PC-9 (cell line): ENCODE measurements at regions not wholly inside any gene's neighbourhood (a gene's known extent, or its start where the extent isn't known, plus 50 kb on each side); places are given as distances from the start of the nearest gene placed in this dataset.

Experiments used
- BruUV-seq: library from RNA; stranded (reverse); fragments of 400-500 nt; replicated peaks from 2 replicates; lab custom pipeline; 2021; lab: Mats Ljungman, UMichigan
- CTCF ChIA-PET: fragments of 300-600 bp; sonication (Branson Sonifier 250); formaldehyde crosslinking; loops from one replicate; lab custom pipeline; 2022; ENCODE audit warnings: antibody characterized with exemption; lab: Charles Lee
- POLR2A ChIA-PET: fragments of 300-600 bp; sonication (Branson Sonifier 250); formaldehyde crosslinking; loops from one replicate; lab custom pipeline; 2022; ENCODE audit warnings: antibody characterized with exemption; ENCODE audit not compliant: unreplicated experiment; lab: Charles Lee
- DNase-seq, 2 experiments: peaks; one replicate each; pipeline versions ENCODE4 v3.0.0 to v3.0.0-alpha.2; 2015 to 2022; ENCODE audit warnings: mixed read lengths in 1 of 2
- H2AFZ ChIP-seq: fragments of 200-600 bp; sonication (generic); 2 replicates; pipeline ENCODE4 v1.8.1; 2017; ENCODE audit warnings: antibody characterized with exemption
- H3F3A ChIP-seq: fragments of 200-600 bp; sonication (generic); 2 replicates; pipeline ENCODE4 v1.8.1; 2017; ENCODE audit warnings: antibody characterized with exemption, mild to moderate bottlenecking, low read depth; ENCODE audit not compliant: insufficient read depth
- H3K27ac ChIP-seq: fragments of 200-600 bp; sonication (generic); 2 replicates; pipeline ENCODE4 v1.6.1; 2016; ENCODE audit warnings: mixed run types
- H3K27me3 ChIP-seq: fragments of 200-600 bp; sonication (generic); 2 replicates; pipeline ENCODE4 v1.6.1; 2016; ENCODE audit warnings: low read depth, mixed run types; ENCODE audit not compliant: insufficient read depth
- H3K36me3 ChIP-seq: fragments of 200-600 bp; sonication (generic); 2 replicates; pipeline ENCODE4 v1.6.1; 2016; ENCODE audit warnings: low read depth, mixed run types
- H3K4me1 ChIP-seq: fragments of 200-600 bp; sonication (generic); replicated peaks from 2 replicates; pipeline ENCODE4 v1.6.1; 2016; ENCODE audit warnings: mixed run types; ENCODE audit not compliant: insufficient read depth
- H3K4me2 ChIP-seq: fragments of 200-600 bp; sonication (generic); 2 replicates; pipeline ENCODE4 v1.6.1; 2017; ENCODE audit warnings: mixed run types
- H3K4me3 ChIP-seq: fragments of 200-600 bp; sonication (generic); 2 replicates; pipeline ENCODE4 v1.6.1; 2016; ENCODE audit warnings: mixed run types
- H3K79me2 ChIP-seq: fragments of 200-600 bp; sonication (generic); 2 replicates; pipeline ENCODE4 v1.6.1; 2017; ENCODE audit warnings: low read depth, mixed run types
- H3K9me2 ChIP-seq: fragments of 200-600 bp; sonication (generic); 2 replicates; pipeline ENCODE4 v1.8.1; 2017; ENCODE audit warnings: mild to moderate bottlenecking; ENCODE audit not compliant: insufficient read depth
- H3K9me3 ChIP-seq: fragments of 200-600 bp; sonication (generic); 2 replicates; pipeline ENCODE4 v1.8.1; 2016; ENCODE audit warnings: low read depth; ENCODE audit not compliant: insufficient read depth
- H4K20me1 ChIP-seq: fragments of 200-600 bp; sonication (generic); 2 replicates; pipeline ENCODE4 v1.8.1; 2017; ENCODE audit not compliant: insufficient read depth
- CTCF ChIP-seq: fragments of 200-600 bp; sonication (generic); conservative IDR thresholded peaks from 2 replicates; pipeline ENCODE4 v1.6.1; 2017; ENCODE audit warnings: mixed run types, antibody characterized with exemption, mild to moderate bottlenecking, moderate library complexity
- EZH2 ChIP-seq: fragments of 200-600 bp; sonication (generic); IDR thresholded peaks from 2 replicates; pipeline ENCODE4 v1.8.0; 2017; ENCODE audit warnings: antibody characterized with exemption, low read depth
- intact Hi-C: fragments of 100-400 bp; cut with micrococcal nuclease; formaldehyde crosslinking; loops from one replicate; pipeline ENCODE4 v1.10.0; 2022; ENCODE audit not compliant: unreplicated experiment

- TF ChIP-seq CTCF (no peak), EZH2 (no peak)
- Histone ChIP-seq H3K27me3 (no peaks in the 10 kb centered on the region), H2AFZ (no peak overlapping the region), H3K9me2 (no peaks in the 10 kb centered on the region), H3K4me1 (no peaks in the 10 kb centered on the region), H4K20me1 (no peaks in the 10 kb centered on the region), H3K4me2 (no peak overlapping the region), H3K36me3 (no peaks in the 10 kb centered on the region), H3F3A (no peaks in the 10 kb centered on the region), H3K4me3 (no peak overlapping the region), H3K27ac (no peak overlapping the region), H3K79me2 (no peaks in the 10 kb centered on the region), H3K9me3 (no peaks in the 10 kb centered on the region)
- DNase-seq, result no peak
- no TSS peak for BruUV-seq
- CTCF ChIA-PET, result no interaction called here
- intact Hi-C loops, result no loop called here
- POLR2A ChIA-PET, result no interaction called here
Measured at GRCh38 chr14:98867726-98868125, 404.3 kb downstream of the BCL11B start.

- ChIA-PET CTCF (no interaction called here), POLR2A (no interaction called here)
- BruUV-seq, result no TSS peak
- intact Hi-C loops, result no loop called here
- no peaks in the 10 kb centered on the region for H3K9me3 ChIP-seq
- H3K4me3 ChIP-seq, result no peak overlapping the region
- H3K4me2 ChIP-seq, result no peak overlapping the region
- H3K27me3 ChIP-seq, result no peaks in the 10 kb centered on the region
- no peak for DNase-seq
- no peaks in the 10 kb centered on the region for H3K36me3 ChIP-seq
- no peak overlapping the region for H3K27ac ChIP-seq
- no peaks in the 10 kb centered on the region for H3K4me1 ChIP-seq
- no peak for TF ChIP-seq CTCF
- TF ChIP-seq EZH2, result no peak
- H2AFZ ChIP-seq, result no peak overlapping the region
- H3F3A ChIP-seq, result no peaks in the 10 kb centered on the region
- no peaks in the 10 kb centered on the region for H3K79me2 ChIP-seq
- H4K20me1 ChIP-seq, result no peaks in the 10 kb centered on the region
- no peaks in the 10 kb centered on the region for H3K9me2 ChIP-seq
Measured at GRCh38 chr14:98868866-98869265, 403.1 kb downstream of the BCL11B start.

GRCh38 chr14:98871796-98872195 lies 400.2 kb downstream of the BCL11B start:
- BruUV-seq, result no TSS peak
- no peaks in the 10 kb centered on the region for H3K36me3 ChIP-seq
- H3K27ac ChIP-seq, result no peak overlapping the region
- CTCF ChIA-PET, result no interaction called here
- H3K79me2 ChIP-seq, result no peaks in the 10 kb centered on the region
- no peaks in the 10 kb centered on the region for H3K27me3 ChIP-seq
- no peaks in the 10 kb centered on the region for H3F3A ChIP-seq
- no peak for TF ChIP-seq CTCF
- TF ChIP-seq EZH2, result no peak
- no peak overlapping the region for H2AFZ ChIP-seq
- DNase-seq, result no peak
- POLR2A ChIA-PET, result no interaction called here
- H3K4me2 ChIP-seq, result no peak overlapping the region
- H3K9me2 ChIP-seq, result no peaks in the 10 kb centered on the region
- intact Hi-C loops, result no loop called here
- H3K4me3 ChIP-seq, result no peak overlapping the region
- H4K20me1 ChIP-seq, result no peaks in the 10 kb centered on the region
- no peaks in the 10 kb centered on the region for H3K4me1 ChIP-seq
- H3K9me3 ChIP-seq, result no peaks in the 10 kb centered on the region
